Testis (tissue), 2 donors: ENCODE measurements at regions not wholly inside any gene's neighbourhood (a gene's known extent, or its start where the extent isn't known, plus 50 kb on each side); places are given as distances from the start of the nearest gene placed in this dataset.

Source experiments
- DNase-seq: peaks from one replicate; pipeline ENCODE4 v3.0.0-alpha.2; 2019
- H3K27ac ChIP-seq, 2 donors: fragments of 200-600 bp; sonication (generic); one replicate each; pipeline ENCODE4 v1.5.1; 2019
- H3K27me3 ChIP-seq: fragments of 200-600 bp; sonication (generic); one replicate; pipeline ENCODE4 v1.5.1; 2019
- H3K36me3 ChIP-seq: fragments of 200-600 bp; sonication (generic); one replicate; pipeline ENCODE4 v1.5.1; 2017; ENCODE audit warnings: low read depth; ENCODE audit errors: missing control alignments
- H3K4me1 ChIP-seq: fragments of 200-600 bp; sonication (generic); one replicate; pipeline ENCODE4 v1.5.1; 2019
- H3K4me3 ChIP-seq, 2 donors: fragments of 200-600 bp; sonication (generic); one replicate each; pipeline ENCODE4 v1.5.1; 2017 to 2019
- H3K9me3 ChIP-seq: fragments of 200-600 bp; sonication (generic); one replicate; pipeline ENCODE4 v1.5.1; 2017
- POLR2A ChIP-seq: fragments of 450-650 bp; IDR thresholded peaks from one replicate; pipeline ENCODE4 v1.6.1; 2017; ENCODE audit warnings: antibody characterized with exemption, mild to moderate bottlenecking, moderate library complexity
- WGBS, 2 donors: methylation state at CpG; one replicate each; pipeline ENCODE4 v1.1.5; 2018; 5-methylcytosine and 5-hydroxymethylcytosine counted together
- intact Hi-C: fragments of 100-400 bp; cut with DNase I; formaldehyde crosslinking; loops from one replicate; pipeline ENCODE4 v1.15.1; 2023; ENCODE audit warnings: low total_unique reads
- TF ChIP-seq, protein P1 (sequence below), 3 experiments: fragments of 450-650 bp in 2 of 3; fragments of 200-600 bp in 1 of 3; sonication (generic) in 1 of 3; IDR thresholded peaks; one replicate each; pipeline ENCODE4 v1.5.1; 2016 to 2019; ENCODE audit warnings: antibody characterized with exemption in 3 of 3, mild to moderate bottlenecking in 2 of 3, moderate library complexity in 1 of 3

DNA sequence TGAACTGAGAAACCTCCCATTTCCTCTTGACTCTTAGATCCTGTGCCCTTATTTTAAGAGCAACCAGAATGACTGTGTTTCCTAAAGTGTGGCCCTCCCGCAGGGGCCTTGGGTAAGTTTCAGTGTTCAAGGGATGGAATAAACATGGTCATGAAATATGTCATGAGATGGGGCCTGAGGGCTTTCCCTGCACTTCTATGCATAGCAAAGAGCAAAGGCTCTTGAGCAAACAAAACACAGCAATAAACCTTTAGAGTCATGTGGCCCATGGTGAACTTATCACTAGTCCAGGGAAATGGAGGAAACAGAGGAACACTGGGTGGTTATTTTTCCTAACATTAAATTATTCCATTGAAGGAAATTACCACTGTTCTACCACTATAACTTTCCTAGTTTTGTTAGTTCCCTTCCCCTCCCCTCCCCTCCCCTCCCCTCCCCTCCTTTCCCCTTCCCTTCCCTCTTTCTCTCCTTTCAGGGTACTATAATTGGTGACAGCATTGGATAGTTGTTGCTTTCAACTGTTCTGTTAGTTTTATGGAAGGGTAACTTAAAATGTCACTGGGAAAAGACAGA lies 72.4 kb downstream of the CTSL start:
- Histone ChIP-seq H3K9me3 (no peaks in the 10 kb centered on the region), H3K27me3 (no peaks in the 10 kb centered on the region), H3K36me3 (no peaks in the 10 kb centered on the region), H3K4me3 (no peak overlapping the region), H3K27ac (no peak overlapping the region), H3K4me1 (no peaks in the 10 kb centered on the region)
- intact Hi-C loops, result no loop called here
- no peak for TF ChIP-seq POLR2A
- TF ChIP-seq, protein P1, sequence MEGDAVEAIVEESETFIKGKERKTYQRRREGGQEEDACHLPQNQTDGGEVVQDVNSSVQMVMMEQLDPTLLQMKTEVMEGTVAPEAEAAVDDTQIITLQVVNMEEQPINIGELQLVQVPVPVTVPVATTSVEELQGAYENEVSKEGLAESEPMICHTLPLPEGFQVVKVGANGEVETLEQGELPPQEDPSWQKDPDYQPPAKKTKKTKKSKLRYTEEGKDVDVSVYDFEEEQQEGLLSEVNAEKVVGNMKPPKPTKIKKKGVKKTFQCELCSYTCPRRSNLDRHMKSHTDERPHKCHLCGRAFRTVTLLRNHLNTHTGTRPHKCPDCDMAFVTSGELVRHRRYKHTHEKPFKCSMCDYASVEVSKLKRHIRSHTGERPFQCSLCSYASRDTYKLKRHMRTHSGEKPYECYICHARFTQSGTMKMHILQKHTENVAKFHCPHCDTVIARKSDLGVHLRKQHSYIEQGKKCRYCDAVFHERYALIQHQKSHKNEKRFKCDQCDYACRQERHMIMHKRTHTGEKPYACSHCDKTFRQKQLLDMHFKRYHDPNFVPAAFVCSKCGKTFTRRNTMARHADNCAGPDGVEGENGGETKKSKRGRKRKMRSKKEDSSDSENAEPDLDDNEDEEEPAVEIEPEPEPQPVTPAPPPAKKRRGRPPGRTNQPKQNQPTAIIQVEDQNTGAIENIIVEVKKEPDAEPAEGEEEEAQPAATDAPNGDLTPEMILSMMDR (IDR thresholded peaks at IDR 0.05), result no peak
- no peak for DNase-seq
- 87 to 88% methylated on average over 1 of the region's 1 CpG for WGBS, 2 donors

DNA sequence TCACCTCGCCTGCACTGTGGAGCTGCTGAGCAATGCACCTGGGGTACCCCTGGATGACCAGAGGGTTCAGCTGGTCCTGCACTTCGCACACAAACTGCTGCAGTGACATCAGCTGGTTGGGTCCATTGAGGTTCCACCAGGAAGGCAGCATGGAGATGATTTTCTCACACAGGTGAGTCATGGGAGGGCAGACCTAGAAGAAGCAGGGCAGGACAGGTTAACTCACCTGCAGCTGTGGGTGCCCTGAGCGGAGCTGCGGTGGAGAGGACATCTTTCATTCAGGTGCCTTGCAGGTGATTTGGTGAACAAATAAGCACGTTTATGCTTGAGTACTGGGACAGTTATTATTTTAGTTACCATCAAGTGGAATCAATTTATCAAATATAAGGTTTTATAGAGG lies 73.6 kb downstream of the CTSL start:
- 84 to 98% methylated on average over 5 of the region's 5 CpGs for WGBS, 2 donors
- intact Hi-C loops, result no loop called here
- no peaks in the 10 kb centered on the region for H3K4me1 ChIP-seq
- no peaks in the 10 kb centered on the region for H3K9me3 ChIP-seq
- H3K4me3 ChIP-seq, result no peak overlapping the region
- no peak overlapping the region for H3K27ac ChIP-seq
- H3K36me3 ChIP-seq, result no peaks in the 10 kb centered on the region
- no peak for TF ChIP-seq POLR2A
- TF ChIP-seq, protein P1 (IDR thresholded peaks at IDR 0.05), result no peak
- no peaks in the 10 kb centered on the region for H3K27me3 ChIP-seq
- DNase-seq, result no peak

DNA sequence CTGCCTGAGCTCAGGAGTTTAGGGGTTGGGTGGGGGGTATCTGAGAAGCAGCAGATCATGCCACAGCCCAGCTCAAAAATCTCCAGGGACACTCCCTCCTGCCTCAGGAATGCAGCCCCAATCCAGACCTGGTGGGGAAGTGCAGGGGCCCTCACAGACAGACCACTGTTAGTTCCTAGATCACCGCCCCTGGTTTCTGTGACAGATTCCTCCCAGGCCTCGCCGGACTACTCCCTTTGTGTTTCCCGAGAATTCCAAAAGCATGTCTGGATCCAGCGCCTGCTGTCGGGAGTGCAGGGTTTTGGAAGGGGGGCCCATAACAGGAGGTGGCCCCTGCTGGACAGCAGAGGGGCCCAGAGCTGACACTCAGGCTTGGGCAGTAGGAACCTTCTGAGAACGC lies 74.5 kb downstream of the CTSL start:
- no peak for DNase-seq
- 82 to 83% methylated on average over 7 of the region's 7 CpGs for WGBS, 2 donors
- Histone ChIP-seq H3K4me3 (no peak overlapping the region), H3K27me3 (no peaks in the 10 kb centered on the region), H3K36me3 (no peaks in the 10 kb centered on the region), H3K27ac (no peak overlapping the region), H3K9me3 (no peaks in the 10 kb centered on the region), H3K4me1 (no peaks in the 10 kb centered on the region)
- TF ChIP-seq, protein P1 (IDR thresholded peaks at IDR 0.05), result no peak
- TF ChIP-seq POLR2A, result no peak
- intact Hi-C loops, result no loop called here

DNA sequence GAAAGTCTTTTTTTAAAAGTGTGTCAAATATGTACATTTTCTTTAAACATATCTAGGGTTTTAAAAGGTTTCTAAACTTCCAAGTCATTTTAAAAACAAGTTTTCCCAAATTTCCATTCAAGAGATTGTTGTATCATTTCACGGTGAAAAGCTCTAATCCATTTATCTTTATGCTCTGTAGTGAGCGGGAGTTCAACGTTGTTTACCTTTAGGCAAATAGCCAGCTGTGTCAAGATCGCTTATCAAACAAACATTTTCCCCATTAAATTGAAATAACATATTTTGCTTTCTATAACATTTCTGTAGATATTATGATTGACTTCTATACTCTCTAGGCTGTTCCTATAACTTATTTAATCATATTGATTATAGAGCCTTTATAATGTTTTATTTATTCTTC lies 75.1 kb downstream of the CTSL start:
- TF ChIP-seq, protein P1 (IDR thresholded peaks at IDR 0.05), result no peak
- no peak for TF ChIP-seq POLR2A
- Histone ChIP-seq H3K9me3 (no peaks in the 10 kb centered on the region), H3K36me3 (no peaks in the 10 kb centered on the region), H3K4me3 (no peak overlapping the region), H3K27me3 (no peaks in the 10 kb centered on the region), H3K27ac (no peak overlapping the region), H3K4me1 (no peaks in the 10 kb centered on the region)
- no peak for DNase-seq
- intact Hi-C loops, result no loop called here
- 76 to 82% methylated on average over 4 of the region's 4 CpGs for WGBS, 2 donors

DNA sequence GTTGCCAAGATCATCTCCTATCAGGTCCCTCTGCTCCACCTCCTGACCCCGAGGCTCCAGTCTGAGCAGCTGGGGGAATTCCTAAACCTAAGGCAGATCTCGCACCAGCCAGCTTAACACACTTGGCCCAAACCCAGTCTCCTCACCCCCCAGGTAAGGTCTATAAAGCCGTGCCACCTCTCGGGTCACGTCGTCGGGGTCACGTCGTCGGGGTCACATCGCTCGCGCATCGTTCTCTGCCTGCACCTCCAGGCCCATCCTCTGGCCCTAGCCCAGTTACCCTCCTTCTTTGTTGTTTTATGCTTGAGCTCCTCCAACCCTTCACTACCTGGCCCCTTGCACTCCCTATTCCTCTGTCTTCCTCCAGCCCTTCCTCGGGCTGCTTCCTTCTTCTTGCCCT lies 77.2 kb downstream of the CTSL start:
- Histone ChIP-seq H3K9me3 (no peaks in the 10 kb centered on the region), H3K27ac (no peak overlapping the region), H3K4me1 (no peaks in the 10 kb centered on the region), H3K27me3 (no peaks in the 10 kb centered on the region), H3K4me3 (no peak overlapping the region), H3K36me3 (no peaks in the 10 kb centered on the region)
- TF ChIP-seq POLR2A, result no peak
- TF ChIP-seq, protein P1 (IDR thresholded peaks at IDR 0.05), result no peak
- intact Hi-C loops, result no loop called here
- WGBS, 2 donors, result 91 to 92% methylated on average over 15 of the region's 15 CpGs
- DNase-seq, result no peak
